ENCODE measurements at regions not wholly inside any gene's neighbourhood (a gene's known extent, or its start where the extent isn't known, plus 50 kb on each side); places are given as distances from the start of the nearest gene placed in this dataset.

GRCh38 chr12:3336606-3337311 lies 154.2 kb upstream of the PRMT8 start:
- DNase-seq (ENCODE audit: extremely low spot score) = no peak
- CTCF ChIA-PET = interaction anchor here (0.9 kb wide), 1 partner anchor 101 kb away, joined by 5 read pairs; no protein-coding TSS in a partner anchor
- TF ChIP-seq HDGF (IDR thresholded peaks at IDR 0.05; ENCODE audit: borderline replicate concordance) (no peak), PKNOX1 (IDR thresholded peaks at IDR 0.05) (no peak), SUZ12 (IDR thresholded peaks at IDR 0.05) (no peak), ZNF384 (IDR thresholded peaks at IDR 0.05) (no peak), FOXK2 (IDR thresholded peaks at IDR 0.05) (no peak), FOXA1 (IDR thresholded peaks at IDR 0.05) (no peak), SP1 (IDR thresholded peaks at IDR 0.05) (no peak), FOXM1 (IDR thresholded peaks at IDR 0.05; ENCODE audit: borderline replicate concordance) (no peak), ARNT (IDR thresholded peaks at IDR 0.05) (no peak)
- POLR2A ChIA-PET = no interaction called here

GRCh38 chr12:3337944-3338343 lies 153.1 kb upstream of the PRMT8 start:
- ChIA-PET POLR2A (no interaction called here), CTCF (no interaction called here)
- no peak for DNase-seq (ENCODE audit: extremely low spot score)
- TF ChIP-seq FOXA1 (IDR thresholded peaks at IDR 0.05) = no peak
- no peak for TF ChIP-seq LEF1 (IDR thresholded peaks at IDR 0.05; ENCODE audit: borderline replicate concordance)
- TF ChIP-seq ZNF384 (IDR thresholded peaks at IDR 0.05) = no peak
- TF ChIP-seq BHLHE40 (IDR thresholded peaks at IDR 0.05; ENCODE audit: borderline replicate concordance) = no peak
- no peak for TF ChIP-seq HDGF (IDR thresholded peaks at IDR 0.05; ENCODE audit: borderline replicate concordance)

GRCh38 chr12:3339221-3339620 lies 151.8 kb upstream of the PRMT8 start:
- CTCF ChIA-PET = no interaction called here
- TF ChIP-seq HDGF (IDR thresholded peaks at IDR 0.05; ENCODE audit: borderline replicate concordance) (no peak), SUZ12 (IDR thresholded peaks at IDR 0.05) (no peak), NFRKB (IDR thresholded peaks at IDR 0.05) (no peak), PKNOX1 (IDR thresholded peaks at IDR 0.05) (no peak), ARNT (IDR thresholded peaks at IDR 0.05) (no peak), SP1 (IDR thresholded peaks at IDR 0.05) (no peak), ZNF384 (IDR thresholded peaks at IDR 0.05) (no peak), L3MBTL2 (conservative IDR thresholded peaks at IDR 0.05) (no peak), ELF4 (IDR thresholded peaks at IDR 0.05) (no peak), FOXM1 (IDR thresholded peaks at IDR 0.05; ENCODE audit: borderline replicate concordance) (no peak), CTBP1 (IDR thresholded peaks at IDR 0.05; ENCODE audit: borderline replicate concordance) (no peak), TARDBP (IDR thresholded peaks at IDR 0.05) (no peak), LEF1 (IDR thresholded peaks at IDR 0.05; ENCODE audit: borderline replicate concordance) (no peak), BHLHE40 (IDR thresholded peaks at IDR 0.05; ENCODE audit: borderline replicate concordance) (no peak), FOXK2 (IDR thresholded peaks at IDR 0.05) (no peak), FOXA1 (IDR thresholded peaks at IDR 0.05) (no peak)
- POLR2A ChIA-PET = no interaction called here
- no peak for DNase-seq (ENCODE audit: extremely low spot score)

- TF ChIP-seq LEF1 (IDR thresholded peaks at IDR 0.05; ENCODE audit: borderline replicate concordance) (no peak), BHLHE40 (IDR thresholded peaks at IDR 0.05; ENCODE audit: borderline replicate concordance) (no peak), SUZ12 (IDR thresholded peaks at IDR 0.05) (no peak), ARNT (IDR thresholded peaks at IDR 0.05) (no peak), TARDBP (IDR thresholded peaks at IDR 0.05) (no peak)
- DNase-seq (ENCODE audit: extremely low spot score) = no peak
- ChIA-PET POLR2A (no interaction called here), CTCF (interaction anchor here (0.6 to 1.3 kb wide), 8 partner anchors 8 to 441 kb away, joined by 3 to 6 read pairs (median 3); no protein-coding TSS in a partner anchor)
Measured at GRCh38 chr12:3341594-3341993, 149.4 kb upstream of the PRMT8 start.

GRCh38 chr12:3342051-3342450 lies 149.0 kb upstream of the PRMT8 start:
- CTCF ChIA-PET = interaction anchor here (0.6 to 1.3 kb wide), 8 partner anchors 8 to 442 kb away, joined by 3 to 6 read pairs (median 3); no protein-coding TSS in a partner anchor
- POLR2A ChIA-PET = no interaction called here
- TF ChIP-seq ZNF384 (IDR thresholded peaks at IDR 0.05) = no peak
- no peak for TF ChIP-seq NFRKB (IDR thresholded peaks at IDR 0.05)
- TF ChIP-seq FOXK2 (IDR thresholded peaks at IDR 0.05) = no peak
- TF ChIP-seq SUZ12 (IDR thresholded peaks at IDR 0.05) = no peak
- no peak for TF ChIP-seq L3MBTL2 (conservative IDR thresholded peaks at IDR 0.05)
- DNase-seq (ENCODE audit: extremely low spot score) = peak; percentile 47

- POLR2A ChIA-PET = no interaction called here
- DNase-seq (ENCODE audit: extremely low spot score) = no peak
- TF ChIP-seq TARDBP (IDR thresholded peaks at IDR 0.05) (no peak), HDGF (IDR thresholded peaks at IDR 0.05; ENCODE audit: borderline replicate concordance) (no peak), LEF1 (IDR thresholded peaks at IDR 0.05; ENCODE audit: borderline replicate concordance) (no peak), FOXM1 (IDR thresholded peaks at IDR 0.05; ENCODE audit: borderline replicate concordance) (no peak), FOXK2 (IDR thresholded peaks at IDR 0.05) (no peak), FOXA1 (IDR thresholded peaks at IDR 0.05) (no peak), NFRKB (IDR thresholded peaks at IDR 0.05) (no peak), BHLHE40 (IDR thresholded peaks at IDR 0.05; ENCODE audit: borderline replicate concordance) (no peak)
- CTCF ChIA-PET = no interaction called here
Measured at GRCh38 chr12:3348055-3348454, 142.9 kb upstream of the PRMT8 start.

- ChIA-PET POLR2A (no interaction called here), CTCF (interaction anchor here (0.6 to 1.0 kb wide), 2 partner anchors 9 to 14 kb away, joined by 3 read pairs; no protein-coding TSS in a partner anchor)
- TF ChIP-seq ZNF384 (IDR thresholded peaks at IDR 0.05) (no peak), BHLHE40 (IDR thresholded peaks at IDR 0.05; ENCODE audit: borderline replicate concordance) (no peak), CTBP1 (IDR thresholded peaks at IDR 0.05; ENCODE audit: borderline replicate concordance) (no peak)
- no peak for DNase-seq (ENCODE audit: extremely low spot score)
Measured at GRCh38 chr12:3350432-3350831, 140.6 kb upstream of the PRMT8 start.

Data from HEK293T (cell line).